ENCODE measurements at regions not wholly inside any gene's neighbourhood (a gene's known extent, or its start where the extent isn't known, plus 50 kb on each side); places are given as distances from the start of the nearest gene placed in this dataset.

- H3K27ac ChIP-seq, result no peak overlapping the region
Measured at GRCh38 chr1:101290922-101291561, 54.2 kb downstream of the S1PR1 start.

GRCh38 chr1:101291562-101292380 lies 55.0 kb downstream of the S1PR1 start:
- H3K27ac ChIP-seq, result no peak overlapping the region
- TF ChIP-seq CTCF (conservative IDR thresholded peaks at IDR 0.05), result no peak

More at GRCh38 chr1:101290922-101291561, 54.2 kb downstream of the S1PR1 start:
- no peak for TF ChIP-seq CTCF (conservative IDR thresholded peaks at IDR 0.05)

- no peak for TF ChIP-seq CTCF (conservative IDR thresholded peaks at IDR 0.05)
- H3K27ac ChIP-seq, result no peak overlapping the region
Measured at GRCh38 chr1:101293461-101294051, 56.7 kb downstream of the S1PR1 start.

- no peak for TF ChIP-seq CTCF (conservative IDR thresholded peaks at IDR 0.05)
- H3K27ac ChIP-seq, result no peak overlapping the region
Measured at GRCh38 chr1:101295209-101295608, 58.4 kb downstream of the S1PR1 start.

GRCh38 chr1:101298663-101299062 lies 61.8 kb downstream of the S1PR1 start:
- no peak overlapping the region for H3K27ac ChIP-seq
- TF ChIP-seq CTCF (conservative IDR thresholded peaks at IDR 0.05), result no peak

GRCh38 chr1:101299141-101299540 lies 62.3 kb downstream of the S1PR1 start:
- no peak for TF ChIP-seq CTCF (conservative IDR thresholded peaks at IDR 0.05)
- no peak overlapping the region for H3K27ac ChIP-seq

GRCh38 chr1:101299710-101300109 lies 62.9 kb downstream of the S1PR1 start:
- no peak overlapping the region for H3K27ac ChIP-seq
- TF ChIP-seq CTCF (conservative IDR thresholded peaks at IDR 0.05), result no peak

Measured in VCaP (cell line).